ENCODE measurements at regions not wholly inside any gene's neighbourhood (a gene's known extent, or its start where the extent isn't known, plus 50 kb on each side); places are given as distances from the start of the nearest gene placed in this dataset.

- no peak overlapping the region for H3K4me3 ChIP-seq (ENCODE audit: low read depth, low read length)
- no peak for TF ChIP-seq CTCF (IDR thresholded peaks at IDR 0.05; ENCODE audit: low read depth, low read length, missing control alignments)
- no peak for DNase-seq (ENCODE audit: low read depth)
Measured at GRCh38 chr5:163631856-163632255, 126.4 kb downstream of the MAT2B start.

GRCh38 chr5:163633926-163634460 is 128.6 kb downstream of the MAT2B start:
- no peak overlapping the region for H3K4me3 ChIP-seq (ENCODE audit: low read depth, low read length)
- TF ChIP-seq CTCF (IDR thresholded peaks at IDR 0.05; ENCODE audit: low read depth, low read length, missing control alignments): no peak
- DNase-seq (ENCODE audit: low read depth): no peak

GRCh38 chr5:163635631-163636030 is 130.2 kb downstream of the MAT2B start:
- no peak overlapping the region for H3K4me3 ChIP-seq (ENCODE audit: low read depth, low read length)
- no peak for DNase-seq (ENCODE audit: low read depth)
- TF ChIP-seq CTCF (IDR thresholded peaks at IDR 0.05; ENCODE audit: low read depth, low read length, missing control alignments): no peak

GRCh38 chr5:163642904-163643303 is 137.5 kb downstream of the MAT2B start:
- no peak overlapping the region for H3K4me3 ChIP-seq (ENCODE audit: low read depth, low read length)
- DNase-seq (ENCODE audit: low read depth): no peak
- TF ChIP-seq CTCF (IDR thresholded peaks at IDR 0.05; ENCODE audit: low read depth, low read length, missing control alignments): no peak

GRCh38 chr5:163645421-163646416 is 140.3 kb downstream of the MAT2B start:
- DNase-seq (ENCODE audit: low read depth): no peak
- no peak for TF ChIP-seq CTCF (IDR thresholded peaks at IDR 0.05; ENCODE audit: low read depth, low read length, missing control alignments)

GRCh38 chr5:163649514-163649913 is 144.1 kb downstream of the MAT2B start:
- no peak for DNase-seq (ENCODE audit: low read depth)
- TF ChIP-seq CTCF (IDR thresholded peaks at IDR 0.05; ENCODE audit: low read depth, low read length, missing control alignments): no peak
- no peak overlapping the region for H3K4me3 ChIP-seq (ENCODE audit: low read depth, low read length)

More at GRCh38 chr5:163645421-163646416, 140.3 kb downstream of the MAT2B start:
- H3K4me3 ChIP-seq (ENCODE audit: low read depth, low read length): no peak overlapping the region

Measured in GM12864 (cell line).